ENCODE measurements at regions not wholly inside any gene's neighbourhood (a gene's known extent, or its start where the extent isn't known, plus 50 kb on each side); places are given as distances from the start of the nearest gene placed in this dataset.

DNA sequence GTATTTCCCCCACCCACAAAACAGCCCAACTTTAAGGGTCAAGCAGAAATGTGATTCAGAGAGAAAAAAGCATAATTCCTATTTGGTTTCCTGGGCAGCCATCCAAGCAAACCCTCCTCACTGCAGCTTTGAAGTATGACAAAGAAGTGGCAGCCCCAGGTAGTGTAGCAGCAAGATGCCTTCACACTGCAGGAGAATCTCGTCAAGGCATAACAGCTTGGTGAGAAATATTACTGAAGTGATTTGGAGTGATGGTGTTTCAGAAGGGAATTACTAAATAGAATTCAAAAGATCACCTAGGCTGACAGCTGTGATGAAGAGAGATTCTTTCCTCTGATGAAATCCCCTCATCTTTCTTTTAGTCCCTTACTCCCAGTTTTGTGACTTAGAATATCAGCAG lies 173.9 kb downstream of the PYDC2 start:
- ATAC-seq (no peak), DNase-seq (no peak)
- intact Hi-C loops (cut with DNase I), result no loop called here
- Histone ChIP-seq H3K27ac (no peak overlapping the region), H3K27me3 (no peaks in the 10 kb centered on the region), H3K4me1 (no peaks in the 10 kb centered on the region), H3K36me3 (no peaks in the 10 kb centered on the region), H3K4me3 (no peak overlapping the region), H3K9me3 (no peaks in the 10 kb centered on the region)
- TF ChIP-seq, protein P1, sequence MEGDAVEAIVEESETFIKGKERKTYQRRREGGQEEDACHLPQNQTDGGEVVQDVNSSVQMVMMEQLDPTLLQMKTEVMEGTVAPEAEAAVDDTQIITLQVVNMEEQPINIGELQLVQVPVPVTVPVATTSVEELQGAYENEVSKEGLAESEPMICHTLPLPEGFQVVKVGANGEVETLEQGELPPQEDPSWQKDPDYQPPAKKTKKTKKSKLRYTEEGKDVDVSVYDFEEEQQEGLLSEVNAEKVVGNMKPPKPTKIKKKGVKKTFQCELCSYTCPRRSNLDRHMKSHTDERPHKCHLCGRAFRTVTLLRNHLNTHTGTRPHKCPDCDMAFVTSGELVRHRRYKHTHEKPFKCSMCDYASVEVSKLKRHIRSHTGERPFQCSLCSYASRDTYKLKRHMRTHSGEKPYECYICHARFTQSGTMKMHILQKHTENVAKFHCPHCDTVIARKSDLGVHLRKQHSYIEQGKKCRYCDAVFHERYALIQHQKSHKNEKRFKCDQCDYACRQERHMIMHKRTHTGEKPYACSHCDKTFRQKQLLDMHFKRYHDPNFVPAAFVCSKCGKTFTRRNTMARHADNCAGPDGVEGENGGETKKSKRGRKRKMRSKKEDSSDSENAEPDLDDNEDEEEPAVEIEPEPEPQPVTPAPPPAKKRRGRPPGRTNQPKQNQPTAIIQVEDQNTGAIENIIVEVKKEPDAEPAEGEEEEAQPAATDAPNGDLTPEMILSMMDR (IDR thresholded peaks at IDR 0.05), result no peak

GRCh38 chr3:191637611-191638010 lies 176.6 kb downstream of the PYDC2 start:
- Histone ChIP-seq H3K4me1 (no peaks in the 10 kb centered on the region), H3K36me3 (no peaks in the 10 kb centered on the region), H3K27me3 (no peaks in the 10 kb centered on the region), H3K27ac (no peak overlapping the region), H3K4me3 (no peak overlapping the region), H3K9me3 (peaks cover 0 to under 1% of the 10 kb centered on the region in 2 donors)
- TF ChIP-seq, protein P1 (IDR thresholded peaks at IDR 0.05), result no peak
- intact Hi-C loops (cut with DNase I), result no loop called here
- DNase-seq (no peak), ATAC-seq (no peak)

- Histone ChIP-seq H3K9me3 (peaks cover 0 to 21% of the 10 kb centered on the region in 2 donors), H3K36me3 (no peaks in the 10 kb centered on the region), H3K4me1 (no peaks in the 10 kb centered on the region), H3K27ac (no peak overlapping the region), H3K4me3 (no peak overlapping the region), H3K27me3 (no peaks in the 10 kb centered on the region)
- DNase-seq (no peak), ATAC-seq (no peak)
- TF ChIP-seq, protein P1 (IDR thresholded peaks at IDR 0.05), result no peak
- intact Hi-C loops (cut with DNase I), result no loop called here
Measured at GRCh38 chr3:191641789-191642188, 180.8 kb downstream of the PYDC2 start.

GRCh38 chr3:191644291-191644690 lies 183.3 kb downstream of the PYDC2 start:
- intact Hi-C loops (cut with DNase I), result no loop called here

GRCh38 chr3:191646242-191646641 lies 185.3 kb downstream of the PYDC2 start:
- peaks cover 0 to 26% of the 10 kb centered on the region in 2 donors for H3K9me3 ChIP-seq
- intact Hi-C loops (cut with DNase I), result no loop called here
- no peak for ATAC-seq
- no peaks in the 10 kb centered on the region for H3K36me3 ChIP-seq
- H3K4me3 ChIP-seq, result no peak overlapping the region
- DNase-seq, result no peak
- no peaks in the 10 kb centered on the region for H3K27me3 ChIP-seq
- H3K4me1 ChIP-seq, result no peaks in the 10 kb centered on the region
- no peak overlapping the region for H3K27ac ChIP-seq
- TF ChIP-seq, protein P1 (IDR thresholded peaks at IDR 0.05), result no peak

More at GRCh38 chr3:191644291-191644690, 183.3 kb downstream of the PYDC2 start:
- TF ChIP-seq, protein P1 (IDR thresholded peaks at IDR 0.05), result no peak
- H3K27ac ChIP-seq, result no peak overlapping the region
- no peaks in the 10 kb centered on the region for H3K4me1 ChIP-seq
- no peak for DNase-seq
- H3K36me3 ChIP-seq, result no peaks in the 10 kb centered on the region
- H3K4me3 ChIP-seq, result no peak overlapping the region
- H3K27me3 ChIP-seq, result no peaks in the 10 kb centered on the region
- no peak for ATAC-seq
- H3K9me3 ChIP-seq, result peaks cover 0 to 21% of the 10 kb centered on the region in 2 donors

Data from left lung (tissue), 4 donors.